Ishikawa (cell line): ENCODE measurements at regions not wholly inside any gene's neighbourhood (a gene's known extent, or its start where the extent isn't known, plus 50 kb on each side); places are given as distances from the start of the nearest gene placed in this dataset.

Experiments
- CEBPB ChIP-seq: IDR thresholded peaks from 2 replicates; pipeline ENCODE4 v1.6.1; 2012
- CREB1 ChIP-seq: IDR thresholded peaks from 2 replicates; pipeline ENCODE4 v1.6.1; 2012; ENCODE audit warnings: low read depth
- EGR1 ChIP-seq: IDR thresholded peaks from 2 replicates; pipeline ENCODE4 v1.6.1; 2012
- EP300 ChIP-seq: IDR thresholded peaks from 2 replicates; pipeline ENCODE4 v1.6.1; 2012; ENCODE audit warnings: borderline replicate concordance
- FOXM1 ChIP-seq: IDR thresholded peaks from 2 replicates; pipeline ENCODE4 v1.6.1; 2012; ENCODE audit warnings: low read depth, borderline replicate concordance
- MAX ChIP-seq: IDR thresholded peaks from 2 replicates; pipeline ENCODE4 v1.6.1; 2012
- NFIC ChIP-seq: IDR thresholded peaks from 2 replicates; pipeline ENCODE4 v1.6.1; 2012
- RAD21 ChIP-seq: IDR thresholded peaks from 2 replicates; pipeline ENCODE4 v1.6.1; 2012; ENCODE audit warnings: low read depth
- REST ChIP-seq: IDR thresholded peaks from 2 replicates; pipeline ENCODE4 v1.6.1; 2012; ENCODE audit warnings: low read depth, mild to moderate bottlenecking
- TAF1 ChIP-seq: IDR thresholded peaks from 2 replicates; pipeline ENCODE4 v1.6.1; 2012; ENCODE audit warnings: low read depth, mild to moderate bottlenecking
- TCF12 ChIP-seq: IDR thresholded peaks from 2 replicates; pipeline ENCODE4 v1.6.1; 2012; ENCODE audit warnings: low read depth
- TEAD4 ChIP-seq: IDR thresholded peaks from 2 replicates; pipeline ENCODE4 v1.6.1; 2012
- YY1 ChIP-seq: IDR thresholded peaks from 2 replicates; pipeline ENCODE4 v1.6.1; 2012; ENCODE audit warnings: low read depth
- ZBTB7A ChIP-seq: IDR thresholded peaks from 2 replicates; pipeline ENCODE4 v1.6.1; 2012; ENCODE audit warnings: low read depth
- TF ChIP-seq, protein P1 (sequence below): IDR thresholded peaks from 2 replicates; pipeline ENCODE4 v1.6.1; 2012

DNA sequence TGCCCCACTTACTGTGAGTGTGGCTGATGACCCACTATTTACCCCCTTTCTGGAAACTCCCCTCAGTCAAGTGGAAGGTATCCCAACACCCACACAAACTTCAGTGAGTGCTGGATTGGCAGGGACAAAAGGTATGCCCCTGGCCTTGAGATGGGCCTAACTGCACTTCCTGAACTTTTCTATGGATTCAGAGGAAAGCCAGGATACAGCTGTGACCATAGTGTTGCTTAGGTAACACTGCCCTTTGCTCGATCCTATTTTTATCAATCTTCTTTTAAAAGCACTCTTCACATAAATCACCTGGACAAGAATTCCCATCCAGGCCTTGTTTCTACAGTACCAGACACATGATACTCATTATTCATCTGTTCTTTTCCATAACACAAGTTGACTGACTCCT, 671.5 kb upstream of the SLC8A1 start:
- no peak for TF ChIP-seq TAF1
- no peak for TF ChIP-seq EP300
- TF ChIP-seq CEBPB, result no peak

- no peak for TF ChIP-seq ZBTB7A
- no peak for TF ChIP-seq TEAD4
- TF ChIP-seq EGR1, result no peak
- no peak for TF ChIP-seq REST
- TF ChIP-seq YY1, result no peak
- TF ChIP-seq, protein P1, sequence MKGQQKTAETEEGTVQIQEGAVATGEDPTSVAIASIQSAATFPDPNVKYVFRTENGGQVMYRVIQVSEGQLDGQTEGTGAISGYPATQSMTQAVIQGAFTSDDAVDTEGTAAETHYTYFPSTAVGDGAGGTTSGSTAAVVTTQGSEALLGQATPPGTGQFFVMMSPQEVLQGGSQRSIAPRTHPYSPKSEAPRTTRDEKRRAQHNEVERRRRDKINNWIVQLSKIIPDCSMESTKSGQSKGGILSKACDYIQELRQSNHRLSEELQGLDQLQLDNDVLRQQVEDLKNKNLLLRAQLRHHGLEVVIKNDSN, result no peak
- TF ChIP-seq CREB1, result no peak
- TF ChIP-seq MAX, result no peak
- no peak for TF ChIP-seq EP300
- TF ChIP-seq TCF12, result no peak
- no peak for TF ChIP-seq NFIC
Observed at GRCh38 chr2:41127351-41127750, 675.5 kb upstream of the SLC8A1 start.

- TF ChIP-seq TEAD4 (no peak), EGR1 (no peak), CREB1 (no peak), CEBPB (no peak)
Observed at GRCh38 chr2:41129988-41130387, 678.1 kb upstream of the SLC8A1 start.

GRCh38 chr2:41137031-41137430, 685.1 kb upstream of the SLC8A1 start:
- TF ChIP-seq ZBTB7A (no peak), TAF1 (no peak), FOXM1 (no peak), TCF12 (no peak), YY1 (no peak), CREB1 (no peak), NFIC (no peak), TEAD4 (no peak), RAD21 (no peak), MAX (no peak)
- TF ChIP-seq, protein P1, result no peak

GRCh38 chr2:41141146-41141791, 689.4 kb upstream of the SLC8A1 start:
- TF ChIP-seq, protein P1, result no peak

DNA sequence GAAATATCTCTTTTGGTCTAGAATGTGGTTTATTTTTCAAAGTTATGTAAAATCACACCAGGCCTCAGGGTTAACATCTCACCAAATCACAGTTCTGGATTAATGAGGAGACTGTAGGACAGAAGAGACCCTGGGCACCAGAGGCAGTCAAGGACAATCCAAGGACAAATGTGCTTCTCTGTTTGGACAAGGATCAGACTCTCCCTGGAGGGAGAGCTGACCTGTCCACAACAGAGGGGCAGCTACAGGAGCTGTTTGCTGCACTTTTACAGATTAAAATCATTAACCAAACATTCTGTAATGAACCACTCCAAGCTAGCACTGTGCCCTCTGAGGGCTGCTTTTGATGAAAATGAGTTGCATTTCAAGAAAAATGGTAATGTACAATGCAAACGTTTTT, 690.6 kb upstream of the SLC8A1 start:
- TF ChIP-seq ZBTB7A, result no peak
- TF ChIP-seq TEAD4, result no peak
- TF ChIP-seq FOXM1, result no peak
- TF ChIP-seq CEBPB, result no peak
- TF ChIP-seq EP300, result no peak
- TF ChIP-seq YY1, result no peak
- no peak for TF ChIP-seq NFIC
- TF ChIP-seq TAF1, result no peak
- no peak for TF ChIP-seq TCF12
- no peak for TF ChIP-seq EGR1
- TF ChIP-seq CREB1, result no peak
- no peak for TF ChIP-seq MAX
- TF ChIP-seq, protein P1, result no peak
- no peak for TF ChIP-seq RAD21
- TF ChIP-seq REST, result no peak
